SK-N-SH (cell line): ENCODE measurements at regions not wholly inside any gene's neighbourhood (a gene's known extent, or its start where the extent isn't known, plus 50 kb on each side); places are given as distances from the start of the nearest gene placed in this dataset.

Experiments used
- CTCF ChIA-PET: fragments of 300-600, 350-600 bp; formaldehyde crosslinking; extraction: SDS; loops from one replicate; lab custom pipeline; 2021; lab: Yijun Ruan, JAX
- POLR2A ChIA-PET: fragments of 350-600 bp; sonication (Branson Sonifier 250); formaldehyde crosslinking; extraction: SDS; loops from one replicate; lab custom pipeline; 2020; ENCODE audit warnings: antibody characterized with exemption, inconsistent platforms; lab: Yijun Ruan, JAX
- DNase-seq: peaks from one replicate; pipeline ENCODE4 v3.0.0; 2012
- H2AFZ ChIP-seq: fragments of 200-600 bp; sonication (generic); 2 replicates; pipeline ENCODE4 v1.8.1; 2016; ENCODE audit warnings: antibody characterized with exemption, mild to moderate bottlenecking, low read depth
- H3F3A ChIP-seq: fragments of 200-600 bp; sonication (generic); replicated peaks from 2 replicates; pipeline ENCODE3; 2016; ENCODE audit warnings: antibody characterized with exemption, mild to moderate bottlenecking; ENCODE audit not compliant: insufficient read depth
- H3K27ac ChIP-seq, 2 experiments: fragments of 200-500 bp in 1 of 2; fragments of 200-600 bp in 1 of 2; sonication (Bioruptor generic) in 1 of 2; sonication (generic), shearing (Covaris generic) in 1 of 2; 2 replicates each; pipeline versions ENCODE4 v1.5.1 to v1.6.1; 2014 to 2016; ENCODE audit warnings: low read depth in 2 of 2, inconsistent platforms in 1 of 2, low read length in 1 of 2, mild to moderate bottlenecking in 1 of 2, mixed read lengths in 1 of 2
- H3K27me3 ChIP-seq: fragments of 200-600 bp; sonication (generic), shearing (Covaris generic); 2 replicates; pipeline ENCODE4 v1.6.1; 2016; ENCODE audit warnings: mixed run types; ENCODE audit not compliant: insufficient read depth
- H3K36me3 ChIP-seq, 2 experiments: fragments of 200-500 bp in 1 of 2; fragments of 200-600 bp in 1 of 2; sonication (Bioruptor generic) in 1 of 2; sonication (generic) in 1 of 2; replicated peaks in 1 of 2; 2 replicates each; pipeline versions ENCODE3 to v1.5.1; 2014 to 2016; ENCODE audit warnings: low read length in 1 of 2, mild to moderate bottlenecking in 1 of 2; ENCODE audit not compliant: insufficient read depth in 2 of 2, control insufficient read depth in 1 of 2
- H3K4me1 ChIP-seq, 2 experiments: fragments of 200-500 bp in 1 of 2; fragments of 200-600 bp in 1 of 2; sonication (Bioruptor generic) in 1 of 2; sonication (generic), shearing (Covaris generic) in 1 of 2; 2 replicates each; pipeline versions ENCODE4 v1.5.1 to v1.6.1; 2014 to 2016; ENCODE audit warnings: low read depth in 1 of 2, low read length in 1 of 2, mixed run types in 1 of 2; ENCODE audit not compliant: insufficient read depth in 2 of 2, control insufficient read depth in 1 of 2
- H3K4me2 ChIP-seq: fragments of 200-600 bp; sonication (generic), shearing (Covaris generic); 2 replicates; pipeline ENCODE4 v1.6.1; 2017; ENCODE audit warnings: mixed run types
- H3K4me3 ChIP-seq, 2 experiments: fragments of 200-500 bp in 1 of 2; fragments of 200-600 bp in 1 of 2; sonication (Bioruptor generic) in 1 of 2; sonication (generic), shearing (Covaris generic) in 1 of 2; 2 replicates each; pipeline versions ENCODE4 v1.5.1 to v1.8.1; 2014 to 2016; ENCODE audit warnings: low read depth in 2 of 2, inconsistent platforms in 1 of 2, low read length in 1 of 2, mild to moderate bottlenecking in 1 of 2, mixed read lengths in 1 of 2, moderate library complexity in 1 of 2
- H3K79me2 ChIP-seq: fragments of 200-600 bp; sonication (generic); 2 replicates; pipeline ENCODE4 v1.8.1; 2017; ENCODE audit warnings: mild to moderate bottlenecking; ENCODE audit not compliant: insufficient read depth
- H3K9ac ChIP-seq: fragments of 200-600 bp; sonication (generic); 2 replicates; pipeline ENCODE4 v1.6.1; 2017; ENCODE audit warnings: mixed run types
- H3K9me2 ChIP-seq: fragments of 200-600 bp; sonication (generic); 2 replicates; pipeline ENCODE4 v1.6.1; 2017; ENCODE audit warnings: mixed run types
- H3K9me3 ChIP-seq: fragments of 200-600 bp; sonication (generic); 2 replicates; pipeline ENCODE4 v1.6.1; 2017; ENCODE audit warnings: mixed run types, mild to moderate bottlenecking, moderate library complexity
- H4K20me1 ChIP-seq: fragments of 200-600 bp; sonication (generic); 2 replicates; pipeline ENCODE4 v1.6.1; 2017; ENCODE audit warnings: mild to moderate bottlenecking, mixed run types; ENCODE audit not compliant: insufficient read depth
- EP300 ChIP-seq, 2 experiments: IDR thresholded peaks; 2 replicates each; pipeline versions ENCODE4 v1.4.0 to v1.6.1; 2012; ENCODE audit warnings: borderline replicate concordance in 1 of 2, low read depth in 1 of 2, low read length in 1 of 2
- FOXJ3 ChIP-seq: sonication (generic); formaldehyde crosslinking; IDR thresholded peaks from 2 replicates; pipeline ENCODE4 v1.5.1; 2020; ENCODE audit warnings: mild to moderate bottlenecking, missing genetic modification reagents
- GABPA ChIP-seq: IDR thresholded peaks from 2 replicates; pipeline ENCODE4 v1.4.0; 2012; ENCODE audit warnings: low read depth, mild to moderate bottlenecking
- GATA2 ChIP-seq: sonication (generic); formaldehyde crosslinking; IDR thresholded peaks from 2 replicates; pipeline ENCODE4 v1.5.0; 2020; ENCODE audit warnings: mild to moderate bottlenecking, missing genetic modification reagents
- JUND ChIP-seq: IDR thresholded peaks from 2 replicates; pipeline ENCODE4 v1.4.0; 2012
- MAX ChIP-seq: IDR thresholded peaks from 2 replicates; pipeline ENCODE4 v1.4.0; 2012; ENCODE audit warnings: low read depth
- MEF2A ChIP-seq: IDR thresholded peaks from 2 replicates; pipeline ENCODE4 v1.4.0; 2012; ENCODE audit warnings: low read depth, borderline replicate concordance
- MXI1 ChIP-seq: IDR thresholded peaks from 2 replicates; pipeline ENCODE4 v1.6.1; 2012; ENCODE audit warnings: mild to moderate bottlenecking, low read depth, low read length, improper control_type of control experiment
- RCOR1 ChIP-seq: fragments of 150-350 bp; IDR thresholded peaks from 2 replicates; pipeline ENCODE4 v1.6.1; 2017; ENCODE audit warnings: antibody characterized with exemption, low read length
- REST ChIP-seq: IDR thresholded peaks from 2 replicates; pipeline ENCODE4 v1.6.1; 2012; ENCODE audit warnings: mild to moderate bottlenecking, low read depth, low read length, moderate library complexity
- RFX5 ChIP-seq: IDR thresholded peaks from 2 replicates; pipeline ENCODE4 v1.6.1; 2012; ENCODE audit warnings: mild to moderate bottlenecking, improper control_type of control experiment, low read length
- SIN3A ChIP-seq: IDR thresholded peaks from 2 replicates; pipeline ENCODE4 v1.6.1; 2012; ENCODE audit warnings: low read depth, mild to moderate bottlenecking, low read length, moderate library complexity, borderline replicate concordance
- SMC3 ChIP-seq: IDR thresholded peaks from 2 replicates; pipeline ENCODE4 v1.6.1; 2012; ENCODE audit warnings: low read depth, low read length, improper control_type of control experiment
- TAF1 ChIP-seq: IDR thresholded peaks from 2 replicates; pipeline ENCODE4 v1.6.1; 2012; ENCODE audit warnings: low read depth, mild to moderate bottlenecking, low read length, moderate library complexity, borderline replicate concordance
- USF1 ChIP-seq: IDR thresholded peaks from 2 replicates; pipeline ENCODE4 v1.4.0; 2012; ENCODE audit warnings: low read depth, borderline replicate concordance
- YY1 ChIP-seq: IDR thresholded peaks from 2 replicates; pipeline ENCODE4 v1.4.0; 2012; ENCODE audit warnings: low read depth, mild to moderate bottlenecking
- WGBS: methylation state at CpG from one replicate; pipeline ENCODE4 v1.1.6; 2017; ENCODE audit warnings: low lambda C conversion rate; 5-methylcytosine and 5-hydroxymethylcytosine counted together
- TF ChIP-seq, protein P1 (sequence below): IDR thresholded peaks from 2 replicates; pipeline ENCODE4; 2012
- TF ChIP-seq, protein P2 (sequence below): fragments of 200-600 bp; sonication (generic); IDR thresholded peaks from 2 replicates; pipeline ENCODE4 v1.6.1; 2017; ENCODE audit warnings: antibody characterized with exemption, mild to moderate bottlenecking, moderate library complexity

DNA sequence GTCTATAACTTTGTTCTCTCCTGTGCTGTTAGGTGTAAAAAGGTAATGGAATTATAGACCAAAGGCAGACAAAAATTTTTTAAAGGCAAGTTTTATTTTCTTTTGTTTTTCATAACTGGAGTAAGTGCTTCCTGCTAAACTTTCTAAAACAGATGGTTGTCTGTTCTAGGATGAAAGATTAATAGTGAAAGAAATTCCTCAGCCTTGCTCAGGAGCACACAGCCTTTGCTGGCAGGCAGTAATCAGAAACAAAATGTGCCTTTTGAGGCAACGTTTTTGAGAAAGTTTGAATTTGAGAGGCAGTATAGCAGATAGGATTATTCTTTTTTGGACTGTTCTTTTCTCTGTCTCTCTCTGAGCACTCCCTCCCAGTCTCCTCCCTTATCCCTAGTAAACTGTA, 2749.5 kb downstream of the PCDH9 start:
- H3K9me2 ChIP-seq: no peaks in the 10 kb centered on the region
- no peaks in the 10 kb centered on the region for H3K27me3 ChIP-seq
- CTCF ChIA-PET: no interaction called here
- peak overlapping the region; percentile 16 to 58; a peak in 2 of 4 replicates for H3K27ac ChIP-seq
- peak overlapping the region; percentile 50; the same call in 1 of the 2 replicates for H2AFZ ChIP-seq
- H4K20me1 ChIP-seq: no peaks in the 10 kb centered on the region
- H3K4me3 ChIP-seq: no peak overlapping the region
- peaks cover 10% of the 10 kb centered on the region for H3F3A ChIP-seq
- 0% methylated on average over 1 of the region's 1 CpG for WGBS
- H3K79me2 ChIP-seq: no peaks in the 10 kb centered on the region
- no peaks in the 10 kb centered on the region for H3K9me3 ChIP-seq
- no peak overlapping the region for H3K9ac ChIP-seq
- H3K36me3 ChIP-seq: no peaks in the 10 kb centered on the region
- no peak overlapping the region for H3K4me2 ChIP-seq
- no peaks in the 10 kb centered on the region; a peak in 1 of 4 replicates for H3K4me1 ChIP-seq
- no peak for TF ChIP-seq JUND
- TF ChIP-seq, protein P1, sequence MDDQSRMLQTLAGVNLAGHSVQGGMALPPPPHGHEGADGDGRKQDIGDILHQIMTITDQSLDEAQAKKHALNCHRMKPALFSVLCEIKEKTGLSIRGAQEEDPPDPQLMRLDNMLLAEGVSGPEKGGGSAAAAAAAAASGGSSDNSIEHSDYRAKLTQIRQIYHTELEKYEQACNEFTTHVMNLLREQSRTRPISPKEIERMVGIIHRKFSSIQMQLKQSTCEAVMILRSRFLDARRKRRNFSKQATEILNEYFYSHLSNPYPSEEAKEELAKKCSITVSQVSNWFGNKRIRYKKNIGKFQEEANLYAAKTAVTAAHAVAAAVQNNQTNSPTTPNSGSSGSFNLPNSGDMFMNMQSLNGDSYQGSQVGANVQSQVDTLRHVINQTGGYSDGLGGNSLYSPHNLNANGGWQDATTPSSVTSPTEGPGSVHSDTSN: peak; percentile 58
- POLR2A ChIA-PET: no interaction called here
- DNase-seq: no peak

- Histone ChIP-seq H3K4me3 (no peak overlapping the region), H3K4me1 (no peaks in the 10 kb centered on the region; a peak in 1 of 4 replicates), H2AFZ (peak overlapping the region; percentile 50; the same call in 1 of the 2 replicates), H3K9ac (no peak overlapping the region), H3K9me2 (no peaks in the 10 kb centered on the region), H4K20me1 (no peaks in the 10 kb centered on the region), H3K79me2 (no peaks in the 10 kb centered on the region), H3F3A (peaks cover 10% of the 10 kb centered on the region), H3K4me2 (no peak overlapping the region), H3K27me3 (no peaks in the 10 kb centered on the region), H3K27ac (peak overlapping the region; percentile 16 to 58; a peak in 2 of 4 replicates), H3K9me3 (no peaks in the 10 kb centered on the region), H3K36me3 (no peaks in the 10 kb centered on the region)
- POLR2A ChIA-PET: no interaction called here
- no peak for DNase-seq
- CTCF ChIA-PET: no interaction called here
- TF ChIP-seq RCOR1 (no peak), MXI1 (no peak), GABPA (no peak), MAX (no peak), EP300 (IDR thresholded peaks at IDR 0.05; ENCODE audit: borderline replicate concordance in 1 of 2, low read depth in 1 of 2, low read length in 1 of 2) (no peak), SIN3A (no peak), REST (no peak), SMC3 (no peak), FOXJ3 (CRISPR knock-in tag) (no peak), MEF2A (no peak), RFX5 (no peak), GATA2 (no peak), TAF1 (no peak), USF1 (no peak), YY1 (no peak)
- TF ChIP-seq, protein P2, sequence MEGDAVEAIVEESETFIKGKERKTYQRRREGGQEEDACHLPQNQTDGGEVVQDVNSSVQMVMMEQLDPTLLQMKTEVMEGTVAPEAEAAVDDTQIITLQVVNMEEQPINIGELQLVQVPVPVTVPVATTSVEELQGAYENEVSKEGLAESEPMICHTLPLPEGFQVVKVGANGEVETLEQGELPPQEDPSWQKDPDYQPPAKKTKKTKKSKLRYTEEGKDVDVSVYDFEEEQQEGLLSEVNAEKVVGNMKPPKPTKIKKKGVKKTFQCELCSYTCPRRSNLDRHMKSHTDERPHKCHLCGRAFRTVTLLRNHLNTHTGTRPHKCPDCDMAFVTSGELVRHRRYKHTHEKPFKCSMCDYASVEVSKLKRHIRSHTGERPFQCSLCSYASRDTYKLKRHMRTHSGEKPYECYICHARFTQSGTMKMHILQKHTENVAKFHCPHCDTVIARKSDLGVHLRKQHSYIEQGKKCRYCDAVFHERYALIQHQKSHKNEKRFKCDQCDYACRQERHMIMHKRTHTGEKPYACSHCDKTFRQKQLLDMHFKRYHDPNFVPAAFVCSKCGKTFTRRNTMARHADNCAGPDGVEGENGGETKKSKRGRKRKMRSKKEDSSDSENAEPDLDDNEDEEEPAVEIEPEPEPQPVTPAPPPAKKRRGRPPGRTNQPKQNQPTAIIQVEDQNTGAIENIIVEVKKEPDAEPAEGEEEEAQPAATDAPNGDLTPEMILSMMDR: no peak
- 100% methylated on average over 1 of the region's 1 CpG for WGBS
Measured at GRCh38 chr13:64480211-64480610, 2749.9 kb downstream of the PCDH9 start.
